HFF-Myc (cell line): ENCODE measurements at regions not wholly inside any gene's neighbourhood (a gene's known extent, or its start where the extent isn't known, plus 50 kb on each side); places are given as distances from the start of the nearest gene placed in this dataset.
"Not testable (repeated sequence)": the region's sequence is repeated elsewhere in the genome, so short reads cannot be mapped to it uniquely, and the experiment has no call there.

Experiments used
- DNase-seq: peaks from one replicate; pipeline ENCODE4 v3.0.0-alpha.2; 2011; ENCODE audit warnings: low read depth; ENCODE audit errors: extremely low read depth
- H3K4me3 ChIP-seq: replicated peaks from 2 replicates; pipeline ENCODE4 v1.5.1; 2011; ENCODE audit warnings: low read depth, mild to moderate bottlenecking, control low read depth, low read length
- CTCF ChIP-seq: IDR thresholded peaks from 2 replicates; pipeline ENCODE4 v1.5.1; 2012; ENCODE audit warnings: mild to moderate bottlenecking, low read depth, low read length, control low read depth; ENCODE audit errors: missing control alignments

GRCh38 chr6:105859457-105859856 lies 226.7 kb upstream of the PRDM1 start:
- no peak overlapping the region for H3K4me3 ChIP-seq
- TF ChIP-seq CTCF: no peak
- DNase-seq: no peak

GRCh38 chr6:105858639-105859038 lies 227.5 kb upstream of the PRDM1 start:
- not testable (repeated sequence) for H3K4me3 ChIP-seq, DNase-seq

- H3K4me3 ChIP-seq: no peak overlapping the region
- TF ChIP-seq CTCF: no peak
- DNase-seq: no peak
Measured at GRCh38 chr6:105855433-105855832, 230.7 kb upstream of the PRDM1 start.

- not testable (repeated sequence) for H3K4me3 ChIP-seq, DNase-seq
Measured at GRCh38 chr6:105853979-105854378, 232.2 kb upstream of the PRDM1 start.

DNA sequence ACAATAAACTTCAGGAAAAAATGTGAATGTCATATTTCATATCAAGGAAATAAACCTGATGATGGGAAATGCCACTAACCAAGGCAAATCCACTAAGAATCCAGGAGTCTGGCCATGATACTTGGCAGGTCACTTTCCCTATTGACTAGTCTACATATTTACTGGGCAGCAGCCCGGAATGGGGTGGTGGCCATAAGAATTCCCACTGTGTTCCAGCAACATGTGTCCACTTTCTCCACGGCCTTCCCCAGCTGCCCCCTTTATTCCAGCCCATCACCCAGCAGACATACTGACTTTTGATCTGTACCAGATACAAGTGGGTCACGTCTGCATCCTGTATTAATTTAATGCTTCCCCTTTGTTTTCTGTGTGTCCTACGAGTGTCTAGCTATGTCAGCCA lies 234.5 kb upstream of the PRDM1 start:
- no peak for DNase-seq
- TF ChIP-seq CTCF: no peak
- H3K4me3 ChIP-seq: no peak overlapping the region

GRCh38 chr6:105851113-105851580 lies 235.0 kb upstream of the PRDM1 start:
- TF ChIP-seq CTCF: no peak
- DNase-seq: peak; percentile 57
- H3K4me3 ChIP-seq: no peak overlapping the region

GRCh38 chr6:105850261-105851112 lies 235.6 kb upstream of the PRDM1 start:
- H3K4me3 ChIP-seq: no peak overlapping the region
- no peak for DNase-seq
- TF ChIP-seq CTCF: no peak

- no peak for DNase-seq
- H3K4me3 ChIP-seq: no peak overlapping the region
- no peak for TF ChIP-seq CTCF
Measured at GRCh38 chr6:105849746-105850145, 236.4 kb upstream of the PRDM1 start.
